ENCODE measurements at regions not wholly inside any gene's neighbourhood (a gene's known extent, or its start where the extent isn't known, plus 50 kb on each side); places are given as distances from the start of the nearest gene placed in this dataset.

GRCh38 chr4:179114615-179115014, 1672.4 kb upstream of the AGA start:
- TF ChIP-seq POLR2A (IDR thresholded peaks at IDR 0.05): no peak
- TF ChIP-seq CTCF (IDR thresholded peaks at IDR 0.05): no peak
